RPMI7951 (cell line): ENCODE measurements at regions not wholly inside any gene's neighbourhood (a gene's known extent, or its start where the extent isn't known, plus 50 kb on each side); places are given as distances from the start of the nearest gene placed in this dataset.
"Not testable (repeated sequence)": the region's sequence is repeated elsewhere in the genome, so short reads cannot be mapped to it uniquely, and the experiment has no call there.

Source experiments
- DNase-seq: peaks from one replicate; pipeline ENCODE4 v3.0.0-alpha.2; 2012; ENCODE audit warnings: low read depth

- no peak for DNase-seq
Observed at GRCh38 chr18:67007999-67008398, 404.1 kb upstream of the CDH19 start.

GRCh38 chr18:67007085-67007484, 403.2 kb upstream of the CDH19 start:
- no peak for DNase-seq

- DNase-seq, result no peak
Observed at GRCh38 chr18:67001052-67001451, 397.2 kb upstream of the CDH19 start.

GRCh38 chr18:66999003-66999402, 395.1 kb upstream of the CDH19 start:
- no peak for DNase-seq

GRCh38 chr18:66995270-66995669, 391.4 kb upstream of the CDH19 start:
- DNase-seq, result no peak

GRCh38 chr18:66994790-66995189, 390.9 kb upstream of the CDH19 start:
- no peak for DNase-seq

GRCh38 chr18:66993492-66993891, 389.6 kb upstream of the CDH19 start:
- DNase-seq, result no peak

GRCh38 chr18:66990909-66991308, 387.0 kb upstream of the CDH19 start:
- no peak for DNase-seq

- no peak for DNase-seq
Observed at GRCh38 chr18:66979009-66979408, 375.1 kb upstream of the CDH19 start.

- no peak for DNase-seq
Observed at GRCh38 chr18:66972681-66973080, 368.8 kb upstream of the CDH19 start.

- no peak for DNase-seq
Observed at GRCh38 chr18:66971960-66972359, 368.1 kb upstream of the CDH19 start.

GRCh38 chr18:66966171-66966570, 362.3 kb upstream of the CDH19 start:
- DNase-seq, result no peak

GRCh38 chr18:66958309-66958708, 354.4 kb upstream of the CDH19 start:
- no peak for DNase-seq

- no peak for DNase-seq
Observed at GRCh38 chr18:66951750-66952149, 347.9 kb upstream of the CDH19 start.

GRCh38 chr18:66949419-66949818, 345.5 kb upstream of the CDH19 start:
- no peak for DNase-seq

- no peak for DNase-seq
Observed at GRCh38 chr18:66937546-66937945, 333.7 kb upstream of the CDH19 start.

- no peak for DNase-seq
Observed at GRCh38 chr18:66931010-66931409, 327.1 kb upstream of the CDH19 start.

- DNase-seq, result no peak
Observed at GRCh38 chr18:66916834-66917233, 312.9 kb upstream of the CDH19 start.

GRCh38 chr18:66900837-66901236, 296.9 kb upstream of the CDH19 start:
- no peak for DNase-seq

GRCh38 chr18:66895631-66896030, 291.7 kb upstream of the CDH19 start:
- no peak for DNase-seq

- DNase-seq, result no peak
Observed at GRCh38 chr18:66894851-66895250, 291.0 kb upstream of the CDH19 start.

- DNase-seq, result not testable (repeated sequence)
Observed at GRCh38 chr18:66892388-66892787, 288.5 kb upstream of the CDH19 start.

GRCh38 chr18:66874812-66875474, 271.1 kb upstream of the CDH19 start:
- DNase-seq, result no peak

GRCh38 chr18:66874375-66874774, 270.5 kb upstream of the CDH19 start:
- no peak for DNase-seq
